ENCODE measurements at regions not wholly inside any gene's neighbourhood (a gene's known extent, or its start where the extent isn't known, plus 50 kb on each side); places are given as distances from the start of the nearest gene placed in this dataset.

DNA sequence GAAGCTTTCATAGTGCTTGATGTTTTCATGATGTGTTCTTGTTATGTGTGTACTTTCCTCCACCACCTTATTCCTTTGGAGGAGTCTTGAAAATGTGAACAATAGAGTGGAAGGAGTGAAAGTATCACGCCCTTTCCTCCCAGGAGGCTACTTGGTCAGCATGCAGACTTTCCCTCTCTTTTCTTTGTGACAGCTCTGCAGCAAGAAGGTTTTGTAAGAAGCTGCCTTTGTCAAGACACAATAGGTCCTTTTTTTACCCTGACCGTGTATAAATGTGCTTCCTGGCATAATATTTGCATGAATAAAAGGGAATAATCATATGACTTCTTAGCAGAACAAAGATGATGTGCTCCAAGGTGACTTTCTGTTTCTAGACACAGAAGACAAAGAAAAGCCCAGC lies 882.6 kb upstream of the SLITRK5 start:
- no peak overlapping the region for H3K27ac ChIP-seq
- no peak overlapping the region for H3K4me3 ChIP-seq
- ChIA-PET CTCF (no interaction called here), POLR2A (no interaction called here)
- no peak for DNase-seq (ENCODE audit: low read depth in 1 of 2, low spot score in 1 of 2)
- 8% methylated on average over 2 of the region's 2 CpGs for WGBS (ENCODE audit: missing lambda C conversion rate)
- ATAC-seq, result no peak
- no peak for FAIRE-seq
- H3K9me3 ChIP-seq, result no peaks in the 10 kb centered on the region
- H3K4me2 ChIP-seq, result no peak overlapping the region
- TF ChIP-seq CHD2 (IDR thresholded peaks at IDR 0.05; ENCODE audit: low read length, partially characterized antibody), result no peak
- TF ChIP-seq ZSCAN20 (CRISPR knock-in tag; IDR thresholded peaks at IDR 0.05), result no peak
- no peak for TF ChIP-seq SREBF2 (IDR thresholded peaks at IDR 0.05)
- no peak for TF ChIP-seq TFCP2L1 (CRISPR knock-in tag; IDR thresholded peaks at IDR 0.05)
- TF ChIP-seq, protein P1, sequence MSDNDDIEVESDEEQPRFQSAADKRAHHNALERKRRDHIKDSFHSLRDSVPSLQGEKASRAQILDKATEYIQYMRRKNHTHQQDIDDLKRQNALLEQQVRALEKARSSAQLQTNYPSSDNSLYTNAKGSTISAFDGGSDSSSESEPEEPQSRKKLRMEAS (IDR thresholded peaks at IDR 0.05), result no peak
- no peak for TF ChIP-seq ZFP36 (IDR thresholded peaks at IDR 0.05; ENCODE audit: borderline replicate concordance, partially characterized antibody)
- no peak for TF ChIP-seq ELK1 (IDR thresholded peaks at IDR 0.05; ENCODE audit: low read depth, low read length)
- TF ChIP-seq JUN (IDR thresholded peaks at IDR 0.05), result no peak
- TF ChIP-seq FOSB (CRISPR knock-in tag; IDR thresholded peaks at IDR 0.05), result no peak
- TF ChIP-seq, protein P2, sequence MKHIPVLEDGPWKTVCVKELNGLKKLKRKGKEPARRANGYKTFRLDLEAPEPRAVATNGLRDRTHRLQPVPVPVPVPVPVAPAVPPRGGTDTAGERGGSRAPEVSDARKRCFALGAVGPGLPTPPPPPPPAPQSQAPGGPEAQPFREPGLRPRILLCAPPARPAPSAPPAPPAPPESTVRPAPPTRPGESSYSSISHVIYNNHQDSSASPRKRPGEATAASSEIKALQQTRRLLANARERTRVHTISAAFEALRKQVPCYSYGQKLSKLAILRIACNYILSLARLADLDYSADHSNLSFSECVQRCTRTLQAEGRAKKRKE (CRISPR knock-in tag; IDR thresholded peaks at IDR 0.05; ENCODE audit: low read depth), result no peak
- no peak for TF ChIP-seq BCL3 (IDR thresholded peaks at IDR 0.05)
- TF ChIP-seq CBX8 (IDR thresholded peaks at IDR 0.05), result no peak
- TF ChIP-seq ZC3H11A (IDR thresholded peaks at IDR 0.05), result no peak
- no peak for TF ChIP-seq KDM5A (IDR thresholded peaks at IDR 0.05)
- TF ChIP-seq, protein P3, sequence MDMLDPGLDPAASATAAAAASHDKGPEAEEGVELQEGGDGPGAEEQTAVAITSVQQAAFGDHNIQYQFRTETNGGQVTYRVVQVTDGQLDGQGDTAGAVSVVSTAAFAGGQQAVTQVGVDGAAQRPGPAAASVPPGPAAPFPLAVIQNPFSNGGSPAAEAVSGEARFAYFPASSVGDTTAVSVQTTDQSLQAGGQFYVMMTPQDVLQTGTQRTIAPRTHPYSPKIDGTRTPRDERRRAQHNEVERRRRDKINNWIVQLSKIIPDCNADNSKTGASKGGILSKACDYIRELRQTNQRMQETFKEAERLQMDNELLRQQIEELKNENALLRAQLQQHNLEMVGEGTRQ (IDR thresholded peaks at IDR 0.05), result no peak
- TF ChIP-seq MYC (IDR thresholded peaks at IDR 0.05; ENCODE audit: borderline replicate concordance, low read length), result no peak
- TF ChIP-seq SMC3 (IDR thresholded peaks at IDR 0.05), result no peak
- TF ChIP-seq FOSL2 (IDR thresholded peaks at IDR 0.05), result no peak
- TF ChIP-seq FOSL2 (CRISPR knock-in tag; IDR thresholded peaks at IDR 0.05), result no peak
- no peak for TF ChIP-seq TP53 (CRISPR knock-in tag; IDR thresholded peaks at IDR 0.05)
- no peak for TF ChIP-seq CBX2 (IDR thresholded peaks at IDR 0.05; ENCODE audit: borderline replicate concordance, low read depth)
- H3K4me1 ChIP-seq, result no peaks in the 10 kb centered on the region

DNA sequence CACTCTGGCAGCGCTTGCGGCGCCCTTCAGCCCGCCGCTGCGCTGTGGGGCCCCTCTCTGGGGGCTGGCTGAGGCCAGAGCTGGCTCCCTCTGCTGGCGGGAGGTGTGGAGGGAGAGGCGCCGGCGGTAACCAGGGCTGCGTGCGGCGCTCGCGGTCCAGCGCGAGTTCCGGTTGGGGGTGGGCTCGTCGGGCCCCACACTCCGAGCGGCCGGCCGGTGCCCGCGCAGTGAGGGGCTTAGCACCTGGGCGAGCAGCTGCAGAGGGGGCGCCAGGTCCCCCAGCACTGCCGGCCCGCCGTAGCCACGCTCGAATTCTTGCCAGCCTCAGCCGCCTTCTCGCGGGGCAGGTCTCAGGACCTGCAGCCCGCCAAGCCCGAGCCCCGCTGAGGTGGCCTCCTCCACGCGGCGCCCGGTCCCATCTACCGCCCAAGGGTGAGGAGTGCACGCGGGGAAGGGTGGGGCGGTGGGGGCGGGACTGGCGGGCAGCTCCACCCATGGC lies 879.0 kb upstream of the SLITRK5 start:
- DNase-seq (ENCODE audit: low read depth in 1 of 2, low spot score in 1 of 2) (no peak), ATAC-seq (no peak), FAIRE-seq (no peak)
- Histone ChIP-seq H3K4me2 (no peak overlapping the region), H3K4me3 (no peak overlapping the region), H3K27ac (no peak overlapping the region), H3K4me1 (no peaks in the 10 kb centered on the region), H3K9me3 (no peaks in the 10 kb centered on the region)
- ChIA-PET CTCF (no interaction called here), POLR2A (no interaction called here)
- TF ChIP-seq ZFP36 (IDR thresholded peaks at IDR 0.05; ENCODE audit: borderline replicate concordance, partially characterized antibody) (no peak), KDM5A (IDR thresholded peaks at IDR 0.05) (no peak), EHMT2 (IDR thresholded peaks at IDR 0.05; ENCODE audit: low read depth) (no peak), CHD4 (IDR thresholded peaks at IDR 0.05; ENCODE audit: borderline replicate concordance) (no peak), ELK1 (IDR thresholded peaks at IDR 0.05; ENCODE audit: low read depth, low read length) (no peak), HOXB5 (CRISPR knock-in tag; IDR thresholded peaks at IDR 0.05) (no peak), TP53 (CRISPR knock-in tag; IDR thresholded peaks at IDR 0.05) (no peak), POLR2AphosphoS2 (conservative IDR thresholded peaks at IDR 0.05; ENCODE audit: low read length) (no peak), NFE2L2 (conservative IDR thresholded peaks at IDR 0.05; ENCODE audit: low read length) (no peak), TFCP2L1 (CRISPR knock-in tag; IDR thresholded peaks at IDR 0.05) (no peak), HOXA7 (CRISPR knock-in tag; IDR thresholded peaks at IDR 0.05) (no peak)
- TF ChIP-seq, protein P3 (IDR thresholded peaks at IDR 0.05), result no peak
- TF ChIP-seq, protein P4, sequence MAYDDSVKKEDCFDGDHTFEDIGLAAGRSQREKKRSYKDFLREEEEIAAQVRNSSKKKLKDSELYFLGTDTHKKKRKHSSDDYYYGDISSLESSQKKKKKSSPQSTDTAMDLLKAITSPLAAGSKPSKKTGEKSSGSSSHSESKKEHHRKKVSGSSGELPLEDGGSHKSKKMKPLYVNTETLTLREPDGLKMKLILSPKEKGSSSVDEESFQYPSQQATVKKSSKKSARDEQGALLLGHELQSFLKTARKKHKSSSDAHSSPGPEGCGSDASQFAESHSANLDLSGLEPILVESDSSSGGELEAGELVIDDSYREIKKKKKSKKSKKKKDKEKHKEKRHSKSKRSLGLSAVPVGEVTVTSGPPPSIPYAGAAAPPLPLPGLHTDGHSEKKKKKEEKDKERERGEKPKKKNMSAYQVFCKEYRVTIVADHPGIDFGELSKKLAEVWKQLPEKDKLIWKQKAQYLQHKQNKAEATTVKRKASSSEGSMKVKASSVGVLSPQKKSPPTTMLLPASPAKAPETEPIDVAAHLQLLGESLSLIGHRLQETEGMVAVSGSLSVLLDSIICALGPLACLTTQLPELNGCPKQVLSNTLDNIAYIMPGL (CRISPR knock-in tag; IDR thresholded peaks at IDR 0.05; ENCODE audit: borderline replicate concordance), result no peak
- WGBS (ENCODE audit: missing lambda C conversion rate), result no CpG with 5 or more reads among the region's 49 CpGs
